ENCODE measurements at regions not wholly inside any gene's neighbourhood (a gene's known extent, or its start where the extent isn't known, plus 50 kb on each side); places are given as distances from the start of the nearest gene placed in this dataset.

- TF ChIP-seq CTCF (IDR thresholded peaks at IDR 0.05) = no peak
- TF ChIP-seq EP300 (IDR thresholded peaks at IDR 0.05) = no peak
- TF ChIP-seq POLR2A (IDR thresholded peaks at IDR 0.05) = no peak
- TF ChIP-seq POLR2AphosphoS5 (IDR thresholded peaks at IDR 0.05) = no peak
Observed at GRCh38 chr2:184357033-184357432, 241.3 kb upstream of the ZNF804A start.
